ENCODE measurements at regions not wholly inside any gene's neighbourhood (a gene's known extent, or its start where the extent isn't known, plus 50 kb on each side); places are given as distances from the start of the nearest gene placed in this dataset.
"Not testable (repeated sequence)": the region's sequence is repeated elsewhere in the genome, so short reads cannot be mapped to it uniquely, and the experiment has no call there.

DNA sequence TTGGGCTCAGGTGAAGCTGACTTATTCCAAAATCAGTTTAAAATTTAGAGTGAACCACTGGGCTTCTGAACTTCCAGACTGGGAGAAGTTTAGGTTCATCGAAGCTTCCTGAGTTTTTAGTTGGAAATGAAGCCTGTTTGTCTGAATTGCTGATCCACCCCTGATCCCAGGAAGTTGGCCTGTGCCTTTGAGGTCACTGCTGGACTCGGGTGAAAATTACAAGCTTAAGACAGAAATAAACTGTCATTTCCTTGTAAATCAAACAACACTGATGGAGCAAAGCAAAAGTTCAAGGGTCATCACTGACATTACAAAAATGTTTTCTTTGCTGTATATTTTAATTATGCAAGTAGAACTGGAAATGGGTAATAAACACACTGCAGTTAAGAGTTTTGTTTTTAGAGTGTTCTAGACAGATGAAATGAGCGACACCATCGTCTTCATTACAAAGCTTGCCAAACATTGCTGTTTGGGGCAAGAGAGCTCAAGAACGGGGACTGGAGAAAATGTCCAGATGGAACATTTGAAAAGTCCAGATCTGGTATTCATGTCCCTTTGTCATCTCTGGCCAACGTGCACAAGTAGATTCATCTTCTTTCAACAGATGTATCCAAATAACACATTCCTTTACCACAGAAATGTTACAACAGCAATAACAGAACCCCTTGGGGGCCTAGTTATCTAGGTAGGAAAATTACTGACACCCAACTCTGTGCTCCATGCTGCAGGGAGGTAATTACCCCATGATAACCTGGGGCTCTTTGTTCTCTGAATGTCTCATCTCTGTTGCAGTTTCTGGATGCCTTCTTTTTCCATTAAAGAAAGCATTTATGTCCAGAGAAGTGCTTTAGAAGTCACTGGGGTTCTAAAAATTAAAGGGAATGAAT lies 142.4 kb upstream of the ERCC6L2 start:
- no peak for DNase-seq (ENCODE audit: low read depth, low spot score)

DNA sequence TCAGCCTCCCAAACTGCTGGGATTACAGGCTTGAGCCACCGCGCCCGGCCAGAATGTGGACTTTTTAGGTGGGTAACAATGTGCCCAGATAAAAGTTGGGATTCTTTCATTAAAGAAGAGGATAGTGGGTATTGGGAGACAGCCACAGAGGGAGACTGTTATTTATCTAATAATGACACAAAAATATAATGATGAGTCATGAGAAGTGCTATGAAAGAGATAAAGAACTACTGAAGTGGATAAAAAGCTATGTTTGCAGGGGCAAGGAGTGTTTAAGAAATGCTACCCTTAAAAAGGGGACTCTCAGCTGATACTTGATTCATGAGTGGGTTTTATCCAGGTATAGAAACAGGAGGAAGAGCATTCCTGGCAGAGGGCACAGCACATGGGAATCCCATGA lies 143.6 kb upstream of the ERCC6L2 start:
- no peak for DNase-seq (ENCODE audit: low read depth, low spot score)

- DNase-seq (ENCODE audit: low read depth, low spot score): no peak
Measured at GRCh38 chr9:95729669-95730368, 145.7 kb upstream of the ERCC6L2 start.

- no peak for DNase-seq (ENCODE audit: low read depth, low spot score)
Measured at GRCh38 chr9:95729046-95729445, 146.4 kb upstream of the ERCC6L2 start.

DNA sequence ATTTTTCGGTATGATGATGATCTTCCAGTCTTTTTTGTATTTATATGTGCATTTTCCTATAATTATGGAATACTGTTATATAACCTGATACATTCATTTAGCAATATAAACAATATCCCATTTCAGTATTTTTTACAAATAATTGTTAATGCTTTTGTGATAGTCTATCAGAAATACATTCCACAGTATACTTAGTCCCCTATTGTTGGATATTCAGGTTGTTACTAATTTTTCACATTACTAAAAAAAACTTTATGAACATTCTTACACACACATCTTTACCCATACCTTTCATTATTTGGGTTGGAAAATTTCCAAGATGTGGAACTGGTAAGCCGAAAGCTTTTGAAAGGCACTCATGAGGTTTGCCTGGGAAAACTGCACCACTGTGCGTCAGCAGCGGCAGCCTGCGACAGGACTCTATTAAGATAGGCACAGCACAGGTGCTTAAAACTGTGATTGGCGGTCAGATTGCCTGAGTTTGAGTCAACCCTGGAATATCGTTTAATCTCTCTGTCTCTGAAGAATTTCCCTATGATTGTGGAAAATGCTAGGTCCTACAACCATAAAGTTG lies 147.5 kb upstream of the ERCC6L2 start:
- DNase-seq (ENCODE audit: low read depth, low spot score): no peak

DNA sequence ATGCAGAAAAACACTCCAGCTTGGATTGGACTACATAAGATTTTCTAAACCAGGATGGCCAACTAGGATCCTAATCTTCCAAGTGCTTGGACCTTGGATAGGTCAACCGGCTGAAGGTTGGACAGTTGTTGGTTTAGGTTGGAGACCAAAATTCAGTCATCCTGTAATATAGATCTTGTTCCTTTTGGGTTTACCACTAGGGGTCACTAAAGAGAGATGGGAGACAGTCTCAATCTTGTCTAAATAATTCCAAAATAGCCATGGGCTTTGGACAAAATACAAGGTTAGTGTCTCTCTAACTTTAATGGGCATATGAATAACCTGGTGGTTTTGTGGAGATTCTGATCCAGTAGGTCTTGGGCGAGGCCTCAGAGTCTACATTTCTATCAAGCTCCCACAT lies 148.7 kb upstream of the ERCC6L2 start:
- DNase-seq (ENCODE audit: low read depth, low spot score): peak; percentile 65

- no peak for DNase-seq (ENCODE audit: low read depth, low spot score)
Measured at GRCh38 chr9:95725045-95725444, 150.4 kb upstream of the ERCC6L2 start.

DNA sequence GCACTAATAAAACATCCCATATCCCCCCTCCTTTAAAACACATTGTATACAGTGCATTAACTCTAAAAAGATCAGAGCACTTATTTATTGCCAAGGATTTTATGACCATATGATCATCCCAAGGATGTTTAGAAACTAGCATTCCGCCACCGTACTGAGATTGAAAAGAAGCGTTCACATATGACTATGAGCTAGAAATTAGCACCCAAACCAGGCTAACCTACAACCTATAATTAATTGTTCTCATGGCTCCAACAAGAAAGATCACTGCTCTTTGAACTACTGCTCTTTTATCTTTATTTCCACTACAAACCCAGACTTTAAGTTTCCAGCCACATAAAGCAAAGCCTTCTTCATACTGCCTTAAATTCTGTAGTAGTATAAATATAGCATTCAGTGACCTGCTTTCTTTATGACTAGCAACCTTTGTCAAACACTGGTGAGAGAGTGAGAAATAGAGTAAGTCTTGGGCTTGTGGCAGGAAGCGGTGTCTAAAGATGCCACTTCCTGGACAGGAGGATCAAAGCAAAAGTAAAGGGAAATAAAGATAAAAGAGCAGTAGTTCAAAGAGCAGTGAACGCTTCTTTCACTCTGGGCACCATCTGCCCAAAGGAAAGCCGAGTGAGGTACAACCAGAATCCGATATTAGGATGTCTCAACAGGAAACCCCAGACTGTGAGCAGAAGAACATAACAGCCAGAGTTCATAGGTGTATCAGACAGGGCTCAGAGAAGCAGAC lies 151.1 kb upstream of the ERCC6L2 start:
- DNase-seq (ENCODE audit: low read depth, low spot score): no peak

- no peak for DNase-seq (ENCODE audit: low read depth, low spot score)
Measured at GRCh38 chr9:95722141-95722540, 153.3 kb upstream of the ERCC6L2 start.

DNA sequence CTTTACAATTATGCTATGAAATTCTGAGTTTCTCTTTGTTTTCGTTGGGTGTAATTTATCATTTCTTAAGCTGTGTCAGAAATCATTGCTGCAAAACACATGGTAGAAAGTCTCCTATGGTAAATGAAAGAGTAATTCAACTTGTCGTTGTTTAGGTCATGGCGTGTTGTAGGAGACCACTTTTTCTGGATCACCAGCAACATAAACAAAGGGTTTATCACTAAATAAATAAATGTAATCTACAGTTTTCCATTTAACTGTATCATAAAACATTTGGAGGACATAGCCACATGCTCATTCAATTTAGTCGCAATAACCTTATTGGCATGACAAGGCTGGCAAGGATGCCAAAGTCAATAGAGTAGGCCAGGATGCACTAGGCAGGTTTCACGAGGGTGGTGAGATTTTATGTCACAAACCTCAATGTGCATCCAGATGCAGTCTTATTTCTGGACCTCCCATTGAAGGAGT lies 154.4 kb upstream of the ERCC6L2 start:
- DNase-seq (ENCODE audit: low read depth, low spot score): no peak

DNA sequence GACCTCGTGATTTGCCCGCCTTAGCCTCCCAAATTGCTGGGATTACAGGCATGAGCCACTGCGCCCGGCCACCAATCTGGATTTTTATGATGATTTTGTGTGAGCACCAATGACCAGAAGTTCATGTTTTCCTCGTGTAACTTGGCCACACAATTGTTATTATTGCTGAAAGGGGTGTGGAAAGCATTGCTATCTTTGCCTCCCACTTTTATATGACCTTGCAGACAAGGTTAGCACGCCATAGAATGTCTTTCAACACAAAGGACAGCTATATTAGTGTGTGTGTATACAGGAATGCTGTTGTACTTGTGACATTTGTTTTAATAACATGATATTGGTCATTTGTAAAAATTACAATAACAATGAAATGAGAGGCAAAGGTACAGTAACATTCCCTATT lies 155.0 kb upstream of the ERCC6L2 start:
- DNase-seq (ENCODE audit: low read depth, low spot score): no peak

GRCh38 chr9:95719354-95719753 lies 156.1 kb upstream of the ERCC6L2 start:
- DNase-seq (ENCODE audit: low read depth, low spot score): no peak

GRCh38 chr9:95718263-95718662 lies 157.2 kb upstream of the ERCC6L2 start:
- no peak for DNase-seq (ENCODE audit: low read depth, low spot score)

DNA sequence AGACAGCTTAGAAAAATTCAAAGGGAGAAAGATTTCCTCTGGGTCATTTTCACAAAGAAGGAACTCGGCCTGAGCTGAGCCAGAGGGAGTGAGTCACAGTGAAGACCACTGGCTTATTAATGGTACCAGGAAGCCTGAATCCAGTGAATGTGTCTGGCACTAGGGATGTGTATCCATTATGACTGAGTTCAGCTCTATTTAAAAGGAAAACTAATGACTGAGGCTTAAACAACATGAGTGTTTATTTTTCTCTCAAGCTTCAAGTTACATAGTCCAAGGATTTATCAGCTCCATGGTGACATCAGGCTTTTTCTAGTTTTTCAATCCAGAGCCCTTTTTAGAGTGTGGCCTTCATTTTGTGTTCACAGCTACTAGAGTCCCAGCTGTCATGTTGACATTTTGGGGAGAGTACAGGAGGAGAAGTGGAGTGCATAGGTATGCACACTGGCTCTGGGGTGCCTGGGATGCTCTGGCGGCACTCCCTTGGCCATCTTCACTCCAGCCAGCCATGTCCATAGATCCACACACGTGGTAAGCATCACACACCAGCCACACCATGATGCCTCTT lies 159.5 kb upstream of the ERCC6L2 start:
- DNase-seq (ENCODE audit: low read depth, low spot score): peak; percentile 9

GRCh38 chr9:95710446-95710845 lies 165.0 kb upstream of the ERCC6L2 start:
- DNase-seq (ENCODE audit: low read depth, low spot score): no peak

DNA sequence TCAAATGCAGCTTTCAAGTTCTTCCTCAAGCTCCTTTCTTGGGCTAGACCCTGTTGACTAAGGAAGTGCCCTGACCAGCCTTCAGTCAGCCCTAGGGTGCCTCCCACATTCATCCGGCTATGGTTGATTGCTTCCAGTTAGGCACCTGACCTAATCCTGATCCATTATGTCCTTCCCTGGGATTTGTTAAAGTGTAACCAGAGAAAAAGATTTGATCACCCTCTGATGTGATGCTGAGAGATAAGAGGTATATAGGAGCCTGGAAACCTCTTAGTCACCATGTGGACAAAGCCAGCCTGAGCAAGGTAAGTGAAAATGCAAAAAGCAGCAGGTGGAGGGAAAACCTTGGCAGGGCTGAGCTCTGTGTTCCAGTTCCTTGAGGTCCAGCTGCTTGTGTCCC lies 178.8 kb upstream of the ERCC6L2 start:
- DNase-seq (ENCODE audit: low read depth, low spot score): no peak

GRCh38 chr9:95691435-95691834 lies 174.7 kb upstream of the PTCH1 start:
- DNase-seq (ENCODE audit: low read depth, low spot score): no peak

DNA sequence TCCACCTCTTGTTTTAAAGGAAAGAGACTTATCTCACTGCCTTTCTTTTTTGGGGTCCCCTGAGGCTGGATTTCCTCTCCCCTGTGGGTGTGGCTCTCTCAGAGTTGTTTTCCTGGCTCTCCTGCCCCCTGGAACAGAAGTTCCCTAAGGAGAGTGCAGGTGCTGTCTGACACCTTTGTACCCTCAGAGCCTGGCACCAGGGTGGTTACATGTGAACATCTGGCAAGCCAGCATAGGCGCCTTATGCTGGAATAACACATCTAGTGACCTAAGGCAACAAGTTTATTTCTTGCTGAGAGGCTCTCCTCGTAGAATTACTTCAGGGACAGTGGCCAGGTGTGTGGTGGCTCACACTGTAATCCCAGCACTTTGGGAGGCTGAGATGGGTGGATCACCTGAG lies 172.9 kb upstream of the PTCH1 start:
- no peak for DNase-seq (ENCODE audit: low read depth, low spot score)

DNA sequence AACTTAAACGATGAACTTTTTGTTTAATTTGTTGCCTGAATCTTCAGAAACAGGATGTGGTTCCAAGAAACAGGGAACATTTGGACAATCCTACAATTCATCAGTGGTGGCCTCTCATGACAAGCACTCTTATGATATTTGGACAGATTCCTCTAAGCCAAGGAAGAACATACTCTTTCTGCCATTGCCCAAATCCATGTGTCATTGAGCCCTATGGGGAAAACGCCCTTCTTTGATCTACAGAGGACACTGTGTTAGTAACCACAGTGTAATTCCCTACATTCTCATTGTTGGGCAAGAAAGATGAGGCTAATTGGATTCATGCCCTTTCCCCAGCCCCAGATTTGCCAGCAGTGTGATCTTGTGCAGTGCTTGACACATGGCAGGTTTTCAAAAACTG lies 167.7 kb upstream of the PTCH1 start:
- no peak for DNase-seq (ENCODE audit: low read depth, low spot score)

DNA sequence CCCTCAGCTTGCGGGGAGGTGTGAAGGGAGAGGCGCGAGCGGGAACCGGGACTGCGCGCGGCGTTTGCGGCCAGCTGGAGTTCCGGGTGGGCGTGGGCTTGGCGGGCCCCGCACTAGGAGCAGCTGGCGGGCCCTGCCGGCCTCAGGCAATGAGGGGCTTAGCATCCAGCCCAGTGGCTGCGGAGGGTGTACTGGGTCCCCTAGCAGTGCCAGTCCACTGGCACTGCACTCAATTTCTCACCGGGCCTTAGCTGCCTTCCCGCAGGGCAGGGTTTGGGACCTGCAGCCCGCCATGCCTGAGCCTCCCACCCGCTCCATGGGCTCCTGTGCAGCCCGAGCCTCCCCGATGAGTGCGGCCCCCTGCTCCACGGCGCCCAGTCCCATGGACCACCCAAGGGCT lies 163.5 kb upstream of the PTCH1 start:
- not testable (repeated sequence) for DNase-seq (ENCODE audit: low read depth, low spot score)

- no peak for DNase-seq (ENCODE audit: low read depth, low spot score)
Measured at GRCh38 chr9:95679874-95680273, 163.1 kb upstream of the PTCH1 start.

- DNase-seq (ENCODE audit: low read depth, low spot score): no peak
Measured at GRCh38 chr9:95678759-95679158, 162.0 kb upstream of the PTCH1 start.

Measured in astrocyte of the hippocampus (primary cell).